22Rv1 (cell line): ENCODE measurements at regions not wholly inside any gene's neighbourhood (a gene's known extent, or its start where the extent isn't known, plus 50 kb on each side); places are given as distances from the start of the nearest gene placed in this dataset.

Experiments used
- H3K27ac ChIP-seq: fragments of 450-650 bp; 2 replicates; pipeline ENCODE4 v1.5.1; 2017
- ZFX ChIP-seq: fragments of 450-650 bp; IDR thresholded peaks from 2 replicates; pipeline ENCODE4 v1.6.1; 2017; ENCODE audit warnings: antibody characterized with exemption, borderline replicate concordance
- TF ChIP-seq, protein P1 (sequence below): fragments of 450-650 bp; IDR thresholded peaks from 2 replicates; pipeline ENCODE4 v1.5.1; 2017; ENCODE audit warnings: mild to moderate bottlenecking

DNA sequence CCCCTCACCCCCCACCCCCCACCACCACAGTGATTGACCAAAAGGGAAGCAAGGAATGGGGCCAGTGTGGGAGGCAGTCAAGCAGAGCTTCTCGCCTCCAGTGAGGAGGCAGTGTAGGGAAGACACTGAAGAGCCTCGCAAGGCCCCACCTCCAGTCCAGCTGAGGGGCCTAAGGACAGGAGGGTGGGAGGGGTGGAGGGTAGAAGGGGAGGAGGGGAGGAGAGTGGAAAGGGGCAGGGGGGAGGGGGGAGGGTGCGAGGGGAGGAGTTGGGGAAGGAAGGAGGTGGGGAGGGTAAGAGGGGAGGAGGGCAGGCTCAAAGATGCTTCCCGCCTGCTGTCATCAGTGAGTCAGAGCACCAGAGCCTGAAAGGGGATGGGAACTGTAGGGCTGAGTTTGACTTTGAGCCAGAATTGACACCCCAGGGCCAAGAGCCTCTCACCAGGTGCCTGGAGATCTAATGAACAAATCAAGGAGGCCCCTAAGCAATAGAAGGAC lies 786.2 kb downstream of the UQCRFS1 start:
- H3K27ac ChIP-seq: no peak overlapping the region
- TF ChIP-seq ZFX: no peak
- TF ChIP-seq, protein P1, sequence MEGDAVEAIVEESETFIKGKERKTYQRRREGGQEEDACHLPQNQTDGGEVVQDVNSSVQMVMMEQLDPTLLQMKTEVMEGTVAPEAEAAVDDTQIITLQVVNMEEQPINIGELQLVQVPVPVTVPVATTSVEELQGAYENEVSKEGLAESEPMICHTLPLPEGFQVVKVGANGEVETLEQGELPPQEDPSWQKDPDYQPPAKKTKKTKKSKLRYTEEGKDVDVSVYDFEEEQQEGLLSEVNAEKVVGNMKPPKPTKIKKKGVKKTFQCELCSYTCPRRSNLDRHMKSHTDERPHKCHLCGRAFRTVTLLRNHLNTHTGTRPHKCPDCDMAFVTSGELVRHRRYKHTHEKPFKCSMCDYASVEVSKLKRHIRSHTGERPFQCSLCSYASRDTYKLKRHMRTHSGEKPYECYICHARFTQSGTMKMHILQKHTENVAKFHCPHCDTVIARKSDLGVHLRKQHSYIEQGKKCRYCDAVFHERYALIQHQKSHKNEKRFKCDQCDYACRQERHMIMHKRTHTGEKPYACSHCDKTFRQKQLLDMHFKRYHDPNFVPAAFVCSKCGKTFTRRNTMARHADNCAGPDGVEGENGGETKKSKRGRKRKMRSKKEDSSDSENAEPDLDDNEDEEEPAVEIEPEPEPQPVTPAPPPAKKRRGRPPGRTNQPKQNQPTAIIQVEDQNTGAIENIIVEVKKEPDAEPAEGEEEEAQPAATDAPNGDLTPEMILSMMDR: no peak

DNA sequence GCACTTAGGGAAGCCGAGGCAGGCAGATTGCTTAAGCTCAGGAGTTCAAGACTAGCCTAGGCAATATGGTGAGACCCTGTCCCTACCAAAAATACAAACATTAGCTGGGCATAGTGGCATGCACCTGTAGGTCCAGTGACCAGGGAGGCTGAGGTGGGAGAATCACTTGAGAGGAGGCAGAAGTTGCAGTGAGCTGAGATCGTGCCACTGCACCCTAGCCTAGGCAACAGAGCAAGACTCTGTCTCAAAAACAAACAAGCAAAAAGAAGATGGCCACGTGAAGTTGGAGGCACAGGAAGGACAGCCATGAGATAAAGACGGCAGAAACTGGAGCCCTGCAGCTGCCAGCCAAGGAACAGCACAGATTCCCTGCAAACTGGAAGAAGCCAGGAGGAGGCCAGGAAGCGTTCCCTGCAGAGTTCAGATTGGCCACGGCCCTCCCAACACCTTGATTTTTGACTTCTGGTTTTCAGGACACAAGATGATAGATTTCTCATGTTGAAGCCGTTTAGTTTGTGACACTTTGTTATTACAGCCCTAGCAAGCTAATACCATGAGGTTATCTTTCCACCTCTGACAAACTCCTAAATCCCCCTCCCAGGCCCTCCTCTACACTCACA lies 786.7 kb downstream of the UQCRFS1 start:
- H3K27ac ChIP-seq: no peak overlapping the region
- TF ChIP-seq, protein P1: no peak
- TF ChIP-seq ZFX: no peak

DNA sequence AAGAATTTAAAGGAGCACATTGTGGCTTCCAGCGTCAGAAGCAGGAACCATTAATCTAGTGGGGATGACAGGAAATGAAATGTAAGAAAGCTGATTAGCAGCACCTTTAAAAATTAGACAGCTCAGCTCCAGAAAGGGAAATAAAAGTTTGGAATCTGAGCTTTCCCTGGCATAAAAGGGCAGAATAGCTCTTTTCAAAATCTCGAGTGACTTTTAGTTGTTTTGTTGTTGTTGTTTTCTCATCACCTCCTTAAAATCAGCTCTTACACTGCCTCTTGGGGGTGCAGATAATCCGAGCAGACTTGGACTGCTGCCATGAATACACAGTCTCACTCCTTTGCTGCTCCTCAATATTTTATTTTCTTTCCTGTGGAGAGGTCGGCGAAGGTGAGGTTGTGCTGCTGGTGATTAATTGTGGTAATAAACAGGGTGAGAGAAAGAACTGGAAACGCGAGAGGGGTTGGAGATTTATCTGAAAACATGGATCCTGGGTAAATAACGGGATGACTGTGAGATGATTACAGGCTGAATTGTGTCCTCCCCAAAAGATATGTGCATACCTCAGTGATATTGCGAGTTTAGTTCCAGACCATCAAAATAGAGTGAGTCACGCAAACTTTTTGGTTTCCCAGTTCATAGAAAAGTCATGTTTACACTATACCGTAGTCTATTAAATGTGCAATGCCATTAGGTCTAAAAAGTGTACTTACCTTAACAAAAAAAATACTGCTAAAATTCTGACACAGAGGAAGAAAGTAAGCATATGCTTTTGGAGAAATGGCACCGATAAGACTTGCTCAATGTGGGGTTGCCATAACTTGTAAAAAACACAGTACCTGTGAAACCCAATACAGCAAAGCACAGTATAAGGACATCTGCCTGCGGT lies 787.7 kb downstream of the UQCRFS1 start:
- no peak overlapping the region for H3K27ac ChIP-seq

DNA sequence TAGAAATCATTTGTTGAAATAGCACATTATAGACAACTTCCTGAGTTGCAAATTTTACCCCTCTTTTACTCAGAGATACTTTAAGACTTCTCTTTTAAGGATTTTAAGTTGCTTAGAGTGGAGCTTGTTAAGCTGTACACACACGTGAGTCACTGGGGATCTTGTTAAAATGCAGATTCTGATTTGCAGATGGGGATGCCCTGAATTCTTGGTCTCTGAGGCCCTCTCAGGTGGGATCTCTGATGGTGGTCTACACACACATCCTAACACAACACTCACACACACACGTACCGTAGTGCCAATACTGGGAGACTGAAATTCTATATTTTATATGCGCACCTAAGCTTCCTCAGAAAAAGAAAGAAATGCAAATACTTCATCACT lies 788.3 kb downstream of the UQCRFS1 start:
- H3K27ac ChIP-seq: no peak overlapping the region
- TF ChIP-seq ZFX: no peak
- TF ChIP-seq, protein P1: no peak

More for the DNA sequence above, 787.7 kb downstream of the UQCRFS1 start:
- TF ChIP-seq, protein P1: no peak
- TF ChIP-seq ZFX: no peak

DNA sequence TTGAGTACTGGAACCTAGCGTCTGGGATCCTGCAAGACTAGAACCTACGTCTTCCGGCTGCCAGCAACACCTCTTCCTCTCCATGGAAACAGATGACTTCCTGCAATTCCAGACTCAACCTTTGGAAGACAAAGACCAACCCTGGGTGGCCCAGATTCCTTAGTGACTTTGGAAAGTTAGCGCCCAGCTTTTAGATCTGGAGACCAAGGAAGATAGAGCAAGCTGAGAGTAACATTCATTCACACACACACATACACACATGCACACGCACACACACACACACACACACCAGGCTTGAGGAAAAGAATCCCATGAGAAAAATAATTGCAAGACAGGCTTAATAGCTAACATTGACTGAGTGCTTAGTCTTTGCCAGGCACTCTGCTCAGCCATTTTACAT lies 788.9 kb downstream of the UQCRFS1 start:
- H3K27ac ChIP-seq: no peak overlapping the region
- TF ChIP-seq, protein P1: no peak
- TF ChIP-seq ZFX: no peak

DNA sequence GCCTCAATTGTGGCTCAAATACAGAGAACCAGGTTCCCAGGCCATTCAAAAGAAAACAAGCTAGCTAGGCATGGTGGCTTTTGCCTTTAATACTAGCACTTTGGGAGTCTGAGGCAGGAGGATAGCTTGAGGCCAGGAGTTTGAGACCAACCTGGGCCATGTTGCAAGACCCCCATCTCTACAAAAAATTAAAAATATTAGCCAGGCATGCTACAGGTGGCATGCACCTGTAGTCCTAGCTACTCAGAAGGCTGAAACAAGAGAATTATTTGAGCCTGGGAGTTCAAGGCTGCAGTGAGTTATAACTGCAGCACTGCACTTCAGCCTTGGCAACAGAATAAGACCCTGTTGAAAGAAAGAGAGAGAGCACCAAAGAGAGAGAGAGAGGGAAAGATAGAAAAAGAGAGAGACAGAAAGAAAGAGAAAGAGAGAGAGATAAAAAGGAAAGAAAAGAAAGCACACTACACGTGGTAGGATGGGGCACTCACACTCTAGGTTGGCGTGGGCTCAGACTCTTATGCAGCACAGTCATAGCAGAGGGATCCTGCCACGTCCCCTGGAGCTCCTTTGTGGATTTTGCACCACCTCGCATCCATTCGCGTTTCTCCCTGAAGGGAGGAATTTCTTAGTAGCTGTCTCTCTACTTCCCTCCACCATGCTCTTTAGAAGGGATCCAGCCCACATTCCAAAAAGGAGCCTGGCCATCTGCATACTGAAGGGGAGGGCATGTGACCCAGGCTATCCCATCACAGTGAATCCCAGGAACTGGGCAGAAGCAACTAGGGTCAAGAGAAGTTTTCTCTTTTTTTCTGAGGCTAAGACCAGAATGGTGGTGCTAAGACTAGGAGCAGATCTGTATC lies 789.9 kb downstream of the UQCRFS1 start:
- no peak for TF ChIP-seq ZFX
- TF ChIP-seq, protein P1: no peak
- no peak overlapping the region for H3K27ac ChIP-seq
